ENCODE measurements at regions not wholly inside any gene's neighbourhood (a gene's known extent, or its start where the extent isn't known, plus 50 kb on each side); places are given as distances from the start of the nearest gene placed in this dataset.

GRCh38 chr1:30295266-30295665 is 428.1 kb downstream of the MATN1 start:
- ChIA-PET SMC1A (ENCODE audit: uncharacterized antibody, unreplicated experiment) (interaction anchor here (0.5 kb wide), 1 partner anchor 374 kb away, joined by 3 read pairs; no protein-coding TSS in a partner anchor), POLR2A (no interaction called here), RAD21 (ENCODE audit: unreplicated experiment) (no interaction called here), CTCF (no interaction called here)
- DNase-seq (ENCODE audit: low read depth, low spot score) (no peak), FAIRE-seq (no peak), ATAC-seq (no peak)
- Histone ChIP-seq H3K4me2 (ENCODE audit: control insufficient read depth, insufficient read depth) (no peak overlapping the region), H2AFZ (ENCODE audit: control insufficient read depth, low read depth, low read length) (no peak overlapping the region), H3K4me3 (no peak overlapping the region), H3K27ac (ENCODE audit: control insufficient read depth, insufficient read depth) (no peak overlapping the region), H3K27me3 (replicated peaks in 1 of 2; ENCODE audit: control insufficient read depth in 2 of 2, insufficient read depth in 2 of 2, low read length in 1 of 2) (no peaks in the 10 kb centered on the region), H3K4me1 (ENCODE audit: control insufficient read depth, insufficient read depth, low read length) (no peaks in the 10 kb centered on the region), H4K20me1 (ENCODE audit: control insufficient read depth, insufficient read depth) (no peaks in the 10 kb centered on the region), H3K36me3 (ENCODE audit: control insufficient read depth in 2 of 2, insufficient read depth in 2 of 2, low read length in 1 of 2) (no peaks in the 10 kb centered on the region), H3K9me3 (replicated peaks; ENCODE audit: control insufficient read depth, insufficient read depth, low read length) (no peaks in the 10 kb centered on the region), H3K79me2 (ENCODE audit: control insufficient read depth, insufficient read depth, low read length) (no peaks in the 10 kb centered on the region), H3K9ac (ENCODE audit: control insufficient read depth, insufficient read depth, low read length) (no peak overlapping the region)
- in situ Hi-C loops (cut with MboI) = no loop called here
- TF ChIP-seq MXI1 (IDR thresholded peaks at IDR 0.05; ENCODE audit: low read depth, low read length) (no peak), ASH2L (IDR thresholded peaks at IDR 0.05; ENCODE audit: borderline replicate concordance, low read depth) (no peak), CEBPZ (IDR thresholded peaks at IDR 0.05; ENCODE audit: low read depth, low read length) (no peak), BRCA1 (IDR thresholded peaks at IDR 0.05; ENCODE audit: low read depth, low read length) (no peak), HCFC1 (IDR thresholded peaks at IDR 0.05; ENCODE audit: low read length) (no peak), EGR1 (IDR thresholded peaks at IDR 0.05; ENCODE audit: borderline replicate concordance in 1 of 2, low read depth in 2 of 2, low read length in 2 of 2) (no peak), CBFB (IDR thresholded peaks at IDR 0.05; ENCODE audit: low read depth) (no peak), TCF12 (IDR thresholded peaks at IDR 0.05; ENCODE audit: low read depth, low read length) (no peak), SREBF1 (IDR thresholded peaks at IDR 0.05; ENCODE audit: low read length) (no peak), IKZF2 (IDR thresholded peaks at IDR 0.05) (no peak), TCF7 (IDR thresholded peaks at IDR 0.05; ENCODE audit: borderline replicate concordance) (no peak), HDGF (IDR thresholded peaks at IDR 0.05) (no peak), MAX (IDR thresholded peaks at IDR 0.05; ENCODE audit: low read depth, low read length) (no peak), IKZF1 (conservative IDR thresholded peaks at IDR 0.05) (no peak), MLLT1 (IDR thresholded peaks at IDR 0.05) (no peak), SMC3 (IDR thresholded peaks at IDR 0.05; ENCODE audit: borderline replicate concordance, low read length) (no peak), POLR2AphosphoS2 (IDR thresholded peaks at IDR 0.05; ENCODE audit: low read depth, low read length) (no peak), EP300 (IDR thresholded peaks at IDR 0.05; ENCODE audit: borderline replicate concordance in 1 of 2, control insufficient read depth in 1 of 2, low read depth in 2 of 2, low read length in 2 of 2) (no peak), TAF1 (IDR thresholded peaks at IDR 0.05; ENCODE audit: borderline replicate concordance, low read depth, low read length) (no peak)
- intact Hi-C loops (cut with micrococcal nuclease; ENCODE audit: unreplicated experiment) = no loop called here
- WGBS (ENCODE audit: insufficient coverage, insufficient replicate concordance, low lambda C conversion rate, missing lambda C conversion rate) = 29% methylated on average over 2 of the region's 2 CpGs
- no TSS peak for BruUV-seq (replicated peaks)
